Sigmoid colon (tissue), 6 donors: ENCODE measurements at regions not wholly inside any gene's neighbourhood (a gene's known extent, or its start where the extent isn't known, plus 50 kb on each side); places are given as distances from the start of the nearest gene placed in this dataset.

Experiments
- DNase-seq: peaks from one replicate; pipeline ENCODE4 v3.0.0-alpha.2; 2019
- H3K27ac ChIP-seq, 4 donors: fragments of 200-600 bp; sonication (generic); one replicate each; pipeline ENCODE4 v1.5.1; 2016 to 2019; ENCODE audit warnings: mild to moderate bottlenecking in 1 of 4
- H3K27me3 ChIP-seq, 3 donors: fragments of 200-600 bp; sonication (generic); one replicate each; pipeline ENCODE4 v1.5.1; 2019; ENCODE audit warnings: mild to moderate bottlenecking in 1 of 3
- H3K36me3 ChIP-seq, 4 donors: fragments of 200-600 bp; sonication (generic); one replicate each; pipeline ENCODE4 v1.5.1; 2016 to 2019
- H3K4me1 ChIP-seq, 4 donors: fragments of 200-600 bp; sonication (generic); one replicate each; pipeline ENCODE4 v1.5.1; 2017 to 2019
- H3K4me3 ChIP-seq, 4 donors: fragments of 200-600 bp; sonication (generic); one replicate each; pipeline ENCODE4 v1.5.1; 2017 to 2019; ENCODE audit warnings: mild to moderate bottlenecking in 2 of 4, moderate library complexity in 1 of 4
- H3K9me3 ChIP-seq, 4 donors: fragments of 200-600 bp in 3 of 4; sonication (generic) in 3 of 4; one replicate each; pipeline versions ENCODE4 v1.5.1 to v1.6.1; 2013 to 2019
- CTCF ChIP-seq, 4 experiments: fragments of 450-650 bp in 3 of 4; fragments of 200-600 bp in 1 of 4; IDR thresholded peaks; one replicate each; pipeline ENCODE4 v1.5.1; 2016 to 2019; ENCODE audit warnings: antibody characterized with exemption in 4 of 4, mild to moderate bottlenecking in 3 of 4, moderate library complexity in 2 of 4
- EP300 ChIP-seq, 4 donors: sonication (generic); formaldehyde crosslinking; IDR thresholded peaks; one replicate each; pipeline ENCODE4 v1.6.1; 2017; ENCODE audit warnings: antibody characterized with exemption in 4 of 4
- POLR2A ChIP-seq, 2 donors: fragments of 450-650 bp; IDR thresholded peaks; one replicate each; pipeline ENCODE4 v1.6.1; 2016; ENCODE audit warnings: antibody characterized with exemption in 2 of 2, mild to moderate bottlenecking in 2 of 2, moderate library complexity in 2 of 2
- POLR2AphosphoS5 ChIP-seq, 4 donors: sonication (generic); formaldehyde crosslinking; IDR thresholded peaks; one replicate each; pipeline ENCODE4 v1.6.1; 2017; ENCODE audit warnings: antibody characterized with exemption in 4 of 4
- WGBS, 2 donors: extraction: QIAGEN DNeasy Blood & Tissue Kit; methylation state at CpG; one replicate each; pipeline ENCODE4 v1.1.7; 2013; 5-methylcytosine and 5-hydroxymethylcytosine counted together
- intact Hi-C: fragments of 100-400 bp; cut with DNase I; formaldehyde crosslinking; loops from one replicate; pipeline ENCODE4 v1.15.1; 2023
- donor health status: healthy with polysubstance abuse.
- donor health status: healthy.

GRCh38 chr11:127390465-127390864, 389.9 kb upstream of the KIRREL3 start:
- DNase-seq, result no peak
- TF ChIP-seq EP300 (IDR thresholded peaks at IDR 0.05), result no peak
- TF ChIP-seq POLR2A (IDR thresholded peaks at IDR 0.05), result no peak
- no peak for TF ChIP-seq CTCF (IDR thresholded peaks at IDR 0.05)
- no peak for TF ChIP-seq POLR2AphosphoS5 (IDR thresholded peaks at IDR 0.05)
- 24 to 78% methylated on average over 4 of the region's 4 CpGs for WGBS, 2 donors
- Histone ChIP-seq H3K27me3 (no peaks in the 10 kb centered on the region), H3K4me1 (no peaks in the 10 kb centered on the region), H3K36me3 (no peaks in the 10 kb centered on the region), H3K27ac (no peak overlapping the region), H3K4me3 (no peak overlapping the region), H3K9me3 (no peaks in the 10 kb centered on the region)
- intact Hi-C loops, result no loop called here

- no peak for DNase-seq
- no peaks in the 10 kb centered on the region for H3K9me3 ChIP-seq
- H3K36me3 ChIP-seq, result no peaks in the 10 kb centered on the region
- no peak overlapping the region for H3K27ac ChIP-seq
- H3K4me1 ChIP-seq, result no peaks in the 10 kb centered on the region
- intact Hi-C loops, result no loop called here
- no peaks in the 10 kb centered on the region for H3K27me3 ChIP-seq
- TF ChIP-seq POLR2AphosphoS5 (IDR thresholded peaks at IDR 0.05) (no peak), EP300 (IDR thresholded peaks at IDR 0.05) (no peak), POLR2A (IDR thresholded peaks at IDR 0.05) (no peak)
- H3K4me3 ChIP-seq, result no peak overlapping the region
- 90 to 93% methylated on average over 10 of the region's 10 CpGs for WGBS, 2 donors
These were observed 384.5 kb upstream of the KIRREL3 start for GRCh38 chr11:127385071-127385470.

GRCh38 chr11:127383026-127383425, 382.5 kb upstream of the KIRREL3 start:
- H3K36me3 ChIP-seq, result no peaks in the 10 kb centered on the region
- H3K4me1 ChIP-seq, result no peaks in the 10 kb centered on the region
- WGBS, 2 donors, result 76 to 83% methylated on average over 3 of the region's 3 CpGs
- TF ChIP-seq EP300 (IDR thresholded peaks at IDR 0.05), result no peak
- no peak for TF ChIP-seq CTCF (IDR thresholded peaks at IDR 0.05)
- no peak for TF ChIP-seq POLR2A (IDR thresholded peaks at IDR 0.05)
- no peak for TF ChIP-seq POLR2AphosphoS5 (IDR thresholded peaks at IDR 0.05)
- H3K4me3 ChIP-seq, result no peak overlapping the region
- no peak for DNase-seq
- intact Hi-C loops, result no loop called here
- no peaks in the 10 kb centered on the region for H3K9me3 ChIP-seq
- no peak overlapping the region for H3K27ac ChIP-seq
- H3K27me3 ChIP-seq, result no peaks in the 10 kb centered on the region

GRCh38 chr11:127381247-127381646, 380.7 kb upstream of the KIRREL3 start:
- H3K4me3 ChIP-seq, result no peak overlapping the region
- H3K36me3 ChIP-seq, result no peaks in the 10 kb centered on the region
- H3K27ac ChIP-seq, result no peak overlapping the region
- DNase-seq, result no peak
- no peaks in the 10 kb centered on the region for H3K9me3 ChIP-seq
- intact Hi-C loops, result no loop called here
- no peaks in the 10 kb centered on the region for H3K27me3 ChIP-seq
- H3K4me1 ChIP-seq, result no peaks in the 10 kb centered on the region
- TF ChIP-seq CTCF (IDR thresholded peaks at IDR 0.05) (no peak), EP300 (IDR thresholded peaks at IDR 0.05) (no peak), POLR2AphosphoS5 (IDR thresholded peaks at IDR 0.05) (no peak), POLR2A (IDR thresholded peaks at IDR 0.05) (no peak)
- 12 to 68% methylated on average over 3 of the region's 3 CpGs for WGBS, 2 donors

GRCh38 chr11:127379686-127380085, 379.1 kb upstream of the KIRREL3 start:
- no peaks in the 10 kb centered on the region for H3K9me3 ChIP-seq
- no peak overlapping the region for H3K4me3 ChIP-seq
- TF ChIP-seq POLR2A (IDR thresholded peaks at IDR 0.05) (no peak), EP300 (IDR thresholded peaks at IDR 0.05) (no peak), CTCF (IDR thresholded peaks at IDR 0.05) (no peak), POLR2AphosphoS5 (IDR thresholded peaks at IDR 0.05) (no peak)
- WGBS, 2 donors, result 90 to 95% methylated on average over 2 of the region's 2 CpGs
- no peak for DNase-seq
- H3K27ac ChIP-seq, result no peak overlapping the region
- intact Hi-C loops, result no loop called here
- H3K4me1 ChIP-seq, result no peaks in the 10 kb centered on the region
- no peaks in the 10 kb centered on the region for H3K27me3 ChIP-seq
- H3K36me3 ChIP-seq, result no peaks in the 10 kb centered on the region
